GM19467 (cell line): ENCODE measurements at regions not wholly inside any gene's neighbourhood (a gene's known extent, or its start where the extent isn't known, plus 50 kb on each side); places are given as distances from the start of the nearest gene placed in this dataset.

ENCODE experiments used
- ATAC-seq: cut with Tn5 transposase; IDR thresholded peaks from one replicate; pipeline ENCODE4 v1.9.1; 2021; ENCODE audit warnings: mild to moderate bottlenecking, moderate library complexity; ENCODE audit not compliant: unreplicated experiment

DNA sequence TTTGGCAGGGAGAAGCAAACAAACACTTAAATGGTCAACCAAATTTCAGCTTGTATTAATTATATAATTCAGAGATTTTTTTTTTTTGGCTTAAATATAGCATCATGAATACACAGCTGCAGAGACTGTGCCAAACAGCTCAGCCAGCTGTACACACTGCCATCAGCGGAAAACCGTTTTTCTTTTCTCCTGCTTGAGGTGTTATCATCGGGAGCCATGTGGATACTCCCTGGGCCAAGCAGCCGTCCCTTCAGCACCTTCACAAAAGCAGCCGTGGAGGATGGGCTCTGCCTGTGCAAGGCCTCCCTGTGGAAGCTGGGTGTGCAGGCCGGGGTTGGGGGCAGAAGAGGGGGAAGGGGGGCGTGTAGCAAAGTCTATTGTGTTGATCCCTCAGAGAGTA is 85.0 kb downstream of the NUF2 start:
- ATAC-seq: no peak

- ATAC-seq: no peak
These were observed 86.5 kb downstream of the NUF2 start for GRCh38 chr1:163408262-163408661.

GRCh38 chr1:163410073-163410999 is 88.6 kb downstream of the NUF2 start:
- ATAC-seq: no peak

GRCh38 chr1:163412221-163412620 is 90.5 kb downstream of the NUF2 start:
- ATAC-seq: no peak

DNA sequence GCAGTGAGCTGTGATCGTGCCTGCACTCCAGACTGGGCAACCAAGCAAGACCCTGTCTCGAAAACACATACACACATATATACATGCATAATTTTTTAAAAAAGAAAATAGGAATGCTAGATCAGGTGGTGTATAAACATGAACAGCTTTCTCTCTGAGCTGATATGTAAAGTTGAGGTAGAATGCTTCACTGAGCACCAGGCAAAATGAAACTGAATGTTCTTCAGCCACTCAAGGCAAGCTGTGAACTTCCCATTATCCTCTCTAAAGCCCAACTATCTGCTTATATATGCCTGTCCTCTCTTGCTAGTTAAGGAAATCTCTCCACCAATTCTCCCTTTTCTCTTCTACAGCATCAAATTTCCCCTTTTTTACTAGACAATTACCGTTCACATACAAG is 93.0 kb downstream of the NUF2 start:
- peak; percentile 90 for ATAC-seq

DNA sequence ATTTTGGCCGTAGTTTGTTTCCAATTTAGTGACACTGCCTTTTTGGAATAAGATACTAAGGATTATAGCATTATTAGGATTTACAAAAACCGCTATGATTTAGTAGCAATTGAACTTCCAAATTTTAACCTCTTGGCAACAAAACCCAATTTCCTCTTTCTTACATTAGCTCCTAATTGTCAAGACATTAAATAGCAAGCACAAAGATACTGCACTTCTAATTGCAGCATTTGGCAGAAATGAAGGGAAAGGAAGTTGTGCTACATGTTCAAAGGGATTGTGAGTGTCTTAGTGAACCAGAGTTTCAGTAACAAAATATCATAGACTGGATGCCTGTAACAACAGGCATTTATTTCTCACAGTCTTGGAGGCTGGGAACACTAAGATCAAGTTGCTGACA is 99.9 kb downstream of the NUF2 start:
- no peak for ATAC-seq

DNA sequence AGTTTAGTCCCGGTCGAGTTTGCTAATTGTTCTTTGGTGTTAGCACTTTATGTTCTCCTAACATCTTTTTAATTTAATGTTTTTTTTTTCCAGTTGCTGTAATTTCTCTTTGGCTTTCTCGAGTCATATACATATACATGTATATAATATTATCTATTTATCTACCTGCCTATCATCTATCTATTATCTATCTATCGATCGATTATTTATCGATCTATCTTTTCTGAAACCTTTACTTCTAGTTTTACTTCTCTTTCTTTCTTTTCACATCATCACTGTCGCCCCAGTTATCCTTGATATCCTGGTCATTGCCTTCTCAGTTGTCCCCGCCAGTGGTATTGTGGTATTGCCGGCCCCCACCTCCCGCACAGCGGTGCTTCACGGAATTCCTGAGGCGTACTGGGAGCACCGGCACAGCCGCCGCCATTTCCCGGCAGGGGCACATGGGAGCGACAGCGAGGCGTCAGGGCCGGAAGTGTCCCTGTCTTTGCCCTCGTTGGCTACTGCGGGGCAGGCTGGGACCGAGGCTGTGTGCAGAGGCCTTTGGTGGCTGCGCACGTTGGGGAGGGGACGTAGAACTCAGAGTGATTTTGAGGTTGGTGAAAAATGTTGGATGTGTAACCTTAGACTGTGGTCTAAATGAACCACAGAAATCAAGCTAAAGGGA is 101.1 kb downstream of the NUF2 start:
- no peak for ATAC-seq

DNA sequence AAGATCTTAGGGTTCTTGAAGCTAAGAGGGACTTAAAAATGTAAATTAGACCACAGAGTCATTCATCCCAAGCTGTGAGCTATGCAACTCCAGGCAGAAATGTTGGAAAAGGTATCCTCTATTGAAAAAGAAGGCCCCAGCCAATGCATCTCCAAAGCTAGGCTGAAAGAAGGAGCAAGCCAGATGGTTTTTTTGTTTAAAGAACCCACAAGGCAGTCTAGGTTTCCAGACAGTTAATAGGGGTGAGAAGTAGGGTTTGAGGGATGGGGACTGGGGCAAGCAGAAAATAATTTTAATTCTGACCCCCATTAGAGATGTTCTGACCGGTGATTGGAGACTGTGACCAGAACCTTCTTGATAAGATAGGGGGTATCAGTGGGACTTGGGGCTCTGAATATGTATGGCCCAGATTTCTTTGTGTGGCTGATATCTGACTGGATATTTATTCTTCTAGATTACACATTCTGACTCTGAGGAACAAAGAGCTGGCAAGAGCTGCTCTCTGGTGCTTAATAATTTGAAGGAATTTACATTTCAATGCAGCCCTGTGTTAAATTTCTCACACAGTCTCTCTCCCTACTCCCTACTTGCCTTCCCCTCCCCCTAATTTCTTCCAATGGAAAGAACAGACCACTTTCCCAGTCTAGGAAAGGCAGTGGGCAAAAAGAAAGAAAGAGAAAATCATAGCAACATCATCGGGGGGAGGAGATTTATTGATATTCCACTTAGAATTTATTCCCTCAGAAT is 104.9 kb downstream of the NUF2 start:
- ATAC-seq: no peak

DNA sequence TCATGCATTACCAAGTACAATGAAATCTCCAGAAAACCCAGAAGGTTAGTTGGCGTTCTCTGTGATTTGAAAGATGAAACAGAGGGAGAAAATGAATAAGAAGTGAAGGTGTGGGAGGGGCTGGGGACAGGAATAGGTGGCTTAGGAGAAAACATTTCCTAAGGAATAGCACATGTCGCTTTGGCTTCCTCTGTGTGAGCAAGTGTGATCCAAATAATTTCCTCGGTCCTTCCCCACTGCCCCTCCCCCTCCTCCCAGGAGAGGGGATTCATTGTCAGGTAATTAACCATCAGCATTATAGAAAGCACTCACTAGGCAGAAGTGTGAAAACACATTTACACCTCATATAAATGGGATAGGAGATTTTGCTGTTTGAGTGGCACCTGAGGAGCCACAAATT is 105.5 kb downstream of the NUF2 start:
- no peak for ATAC-seq

DNA sequence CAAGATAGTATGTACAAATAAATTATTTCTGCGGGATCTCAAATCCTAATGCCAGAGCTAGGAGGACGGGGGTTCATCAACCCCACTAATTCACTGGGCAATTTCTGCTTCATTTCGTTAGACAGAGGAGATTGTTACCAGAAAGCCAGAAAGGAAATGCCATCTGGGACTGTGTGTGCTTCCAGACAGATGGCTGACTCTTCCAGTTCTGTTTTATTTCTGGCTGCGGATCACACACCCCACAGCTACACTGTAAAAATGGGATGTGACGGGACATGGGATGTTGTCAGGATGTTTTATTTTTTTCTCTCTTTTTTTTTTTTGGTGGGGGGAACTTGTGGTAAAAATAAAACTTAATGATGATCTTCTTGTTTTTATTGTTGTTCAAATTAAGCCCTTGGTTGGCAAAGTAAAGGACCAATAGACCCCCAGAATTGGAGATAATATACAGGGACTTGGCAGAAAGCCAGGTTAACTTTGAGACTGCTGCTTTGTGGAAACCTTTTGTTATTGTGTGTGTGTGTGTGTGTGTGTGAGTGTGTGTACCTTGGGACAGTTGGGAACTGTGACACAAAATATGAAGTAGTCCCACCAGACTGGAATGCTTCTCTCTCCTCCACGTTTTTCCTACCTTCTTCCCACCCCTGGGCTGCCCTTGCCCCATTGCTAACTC is 114.5 kb downstream of the NUF2 start:
- ATAC-seq: no peak

DNA sequence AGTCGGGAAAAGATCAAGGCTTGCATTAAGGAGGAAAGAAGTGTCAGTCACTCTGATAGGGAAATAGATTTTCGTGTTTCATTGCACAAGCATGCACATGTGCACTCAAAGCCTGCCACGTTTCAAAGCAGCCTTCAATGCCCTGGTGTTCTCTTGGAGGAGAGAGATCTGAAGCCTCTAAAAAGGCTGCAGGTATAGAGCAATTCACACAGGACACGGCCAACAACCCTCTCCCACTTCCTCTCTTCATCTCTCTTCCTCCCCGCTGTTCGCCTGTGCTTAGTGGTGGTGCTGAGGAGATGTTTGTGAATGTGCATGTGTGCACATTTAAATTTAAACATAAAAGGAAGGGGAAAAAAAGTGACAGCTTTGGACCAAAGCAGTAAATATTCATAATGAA is 117.7 kb downstream of the NUF2 start:
- ATAC-seq: no peak

- ATAC-seq: no peak
These were observed 118.3 kb downstream of the NUF2 start for GRCh38 chr1:163440090-163440489.

- ATAC-seq: no peak
These were observed 120.6 kb downstream of the NUF2 start for GRCh38 chr1:163442231-163442879.

- ATAC-seq: no peak
These were observed 121.1 kb downstream of the NUF2 start for GRCh38 chr1:163442895-163443294.

- no peak for ATAC-seq
These were observed 122.1 kb downstream of the NUF2 start for GRCh38 chr1:163443863-163444262.

GRCh38 chr1:163444665-163445064 is 122.9 kb downstream of the NUF2 start:
- ATAC-seq: no peak

DNA sequence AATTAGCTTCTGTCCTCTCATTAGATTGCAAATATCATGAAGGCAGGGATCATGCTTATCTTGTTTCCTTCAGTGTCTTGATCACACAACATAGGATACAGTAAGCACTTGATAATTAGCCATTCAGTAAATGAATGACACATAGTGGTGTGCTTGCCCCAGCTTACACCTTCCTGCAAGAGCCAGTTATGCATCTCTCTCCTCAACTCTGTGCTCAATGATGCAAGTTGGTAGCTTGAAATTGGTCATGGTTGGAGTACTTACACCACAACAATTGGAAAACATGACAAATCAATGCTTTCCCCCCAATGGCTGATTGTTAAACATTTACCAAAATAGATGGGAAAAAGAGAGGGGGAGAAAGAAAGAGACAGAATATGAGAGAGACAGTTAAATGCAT is 129.2 kb downstream of the NUF2 start:
- no peak for ATAC-seq

- ATAC-seq: no peak
These were observed 137.8 kb downstream of the NUF2 start for GRCh38 chr1:163459539-163459938.

- ATAC-seq: no peak
These were observed 145.5 kb downstream of the NUF2 start for GRCh38 chr1:163467289-163467688.

DNA sequence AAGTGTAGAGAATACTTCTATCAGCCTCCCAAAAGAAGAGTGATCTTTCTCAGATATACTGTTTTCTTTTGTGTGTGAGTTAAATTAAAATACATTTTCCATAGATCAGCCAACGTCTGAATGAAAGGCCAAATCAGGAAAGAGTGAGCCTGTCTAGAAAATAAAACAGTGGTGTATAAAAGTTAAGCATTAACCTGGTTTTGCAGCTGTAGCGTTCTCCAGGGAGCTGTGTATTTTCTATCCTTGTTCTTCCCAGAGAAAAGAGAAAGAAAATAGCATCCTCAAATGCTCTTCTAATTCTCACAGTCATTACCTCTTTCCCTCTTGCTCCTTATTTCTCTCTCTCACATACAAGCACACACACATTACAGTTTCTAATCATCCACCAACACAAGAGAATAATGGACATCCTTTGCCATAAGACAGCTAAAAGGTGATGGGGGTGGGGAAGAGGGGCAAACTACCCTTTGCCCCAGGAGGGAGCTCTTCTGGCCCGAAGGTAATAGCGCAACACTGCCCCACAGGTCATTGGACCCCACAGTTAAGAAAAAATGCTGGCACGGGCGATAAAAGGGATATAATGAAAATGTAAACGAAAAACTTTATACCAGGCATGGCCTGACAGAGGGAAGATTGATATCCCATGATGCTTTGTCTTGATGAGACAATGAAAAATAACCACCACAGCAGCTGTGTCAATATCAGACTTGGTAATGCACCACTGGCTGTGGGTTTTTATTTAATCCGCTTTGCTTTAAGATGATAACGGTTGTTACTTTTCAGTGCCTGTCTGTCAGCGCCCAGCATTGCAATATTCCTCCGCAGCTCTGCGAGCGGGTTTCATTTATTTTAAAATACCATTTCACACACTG is 150.3 kb downstream of the NUF2 start:
- ATAC-seq: no peak
